ENCODE measurements at regions not wholly inside any gene's neighbourhood (a gene's known extent, or its start where the extent isn't known, plus 50 kb on each side); places are given as distances from the start of the nearest gene placed in this dataset.

GRCh38 chr2:16412321-16413030 lies 253.2 kb downstream of the CYRIA start:
- Histone ChIP-seq H3K9ac (no peak overlapping the region), H2AFZ (no peak overlapping the region), H3K4me3 (ENCODE audit: low read depth, low read length) (no peak overlapping the region), H3K79me2 (no peaks in the 10 kb centered on the region), H3K9me3 (ENCODE audit: control insufficient read depth, low read length) (no peaks in the 10 kb centered on the region), H3K27me3 (ENCODE audit: control insufficient read depth, insufficient read depth, low read length) (no peaks in the 10 kb centered on the region), H3K4me1 (no peaks in the 10 kb centered on the region), H3K4me2 (ENCODE audit: low read length) (no peak overlapping the region), H3K36me3 (ENCODE audit: control insufficient read depth, insufficient read depth, low read length) (no peaks in the 10 kb centered on the region), H3K27ac (no peak overlapping the region)
- no peak for TF ChIP-seq CTCF (IDR thresholded peaks at IDR 0.05)

- H3K36me3 ChIP-seq (ENCODE audit: control insufficient read depth, insufficient read depth, low read length), result no peaks in the 10 kb centered on the region
Measured at GRCh38 chr2:16411788-16412187, 253.8 kb downstream of the CYRIA start.

GRCh38 chr2:16409849-16410248 lies 255.8 kb downstream of the CYRIA start:
- Histone ChIP-seq H3K36me3 (ENCODE audit: control insufficient read depth, insufficient read depth, low read length) (no peaks in the 10 kb centered on the region), H2AFZ (no peak overlapping the region), H3K27ac (no peak overlapping the region), H3K4me1 (no peaks in the 10 kb centered on the region), H3K9ac (no peak overlapping the region), H3K4me3 (ENCODE audit: low read depth, low read length) (no peak overlapping the region), H3K27me3 (ENCODE audit: control insufficient read depth, insufficient read depth, low read length) (no peaks in the 10 kb centered on the region), H3K9me3 (ENCODE audit: control insufficient read depth, low read length) (no peaks in the 10 kb centered on the region), H3K79me2 (no peaks in the 10 kb centered on the region), H3K4me2 (ENCODE audit: low read length) (no peak overlapping the region)
- no peak for TF ChIP-seq CTCF (IDR thresholded peaks at IDR 0.05)

More at GRCh38 chr2:16411788-16412187, 253.8 kb downstream of the CYRIA start:
- Histone ChIP-seq H3K4me1 (no peaks in the 10 kb centered on the region), H3K4me3 (ENCODE audit: low read depth, low read length) (no peak overlapping the region), H3K27ac (no peak overlapping the region), H3K9ac (no peak overlapping the region), H2AFZ (no peak overlapping the region), H3K79me2 (no peaks in the 10 kb centered on the region), H3K9me3 (ENCODE audit: control insufficient read depth, low read length) (no peaks in the 10 kb centered on the region), H3K4me2 (ENCODE audit: low read length) (no peak overlapping the region), H3K27me3 (ENCODE audit: control insufficient read depth, insufficient read depth, low read length) (no peaks in the 10 kb centered on the region)
- TF ChIP-seq CTCF (IDR thresholded peaks at IDR 0.05), result no peak

GRCh38 chr2:16409006-16409390 lies 256.6 kb downstream of the CYRIA start:
- no peak overlapping the region for H3K9ac ChIP-seq
- H3K4me1 ChIP-seq, result no peaks in the 10 kb centered on the region

More at GRCh38 chr2:16409006-16409390, 256.6 kb downstream of the CYRIA start:
- Histone ChIP-seq H2AFZ (no peak overlapping the region), H3K27ac (no peak overlapping the region), H3K27me3 (ENCODE audit: control insufficient read depth, insufficient read depth, low read length) (no peaks in the 10 kb centered on the region), H3K9me3 (ENCODE audit: control insufficient read depth, low read length) (no peaks in the 10 kb centered on the region), H3K4me2 (ENCODE audit: low read length) (no peak overlapping the region), H3K36me3 (ENCODE audit: control insufficient read depth, insufficient read depth, low read length) (no peaks in the 10 kb centered on the region), H3K4me3 (ENCODE audit: low read depth, low read length) (no peak overlapping the region), H3K79me2 (no peaks in the 10 kb centered on the region)
- no peak for TF ChIP-seq CTCF (IDR thresholded peaks at IDR 0.05)
